Subcutaneous abdominal adipose tissue (tissue), 5 donors: ENCODE measurements at regions not wholly inside any gene's neighbourhood (a gene's known extent, or its start where the extent isn't known, plus 50 kb on each side); places are given as distances from the start of the nearest gene placed in this dataset.

Experiments
- H3K27ac ChIP-seq: one replicate; pipeline ENCODE4 v1.7.0; 2013; ENCODE audit warnings: low read depth, mild to moderate bottlenecking, inconsistent platforms, low read length, moderate library complexity
- H3K27me3 ChIP-seq, 5 donors: one replicate each; pipeline ENCODE4 v1.7.0; 2013; ENCODE audit warnings: low read length in 5 of 5, inconsistent platforms in 1 of 5; ENCODE audit not compliant: control insufficient read depth in 5 of 5, insufficient read depth in 4 of 5
- H3K36me3 ChIP-seq, 5 donors: one replicate each; pipeline ENCODE4 v1.7.0; 2013; ENCODE audit warnings: low read length in 5 of 5; ENCODE audit not compliant: control insufficient read depth in 5 of 5, insufficient read depth in 5 of 5
- H3K4me1 ChIP-seq, 5 donors: one replicate each; pipeline ENCODE4 v1.7.0; 2013; ENCODE audit warnings: low read length in 5 of 5, mild to moderate bottlenecking in 3 of 5, moderate library complexity in 1 of 5; ENCODE audit not compliant: control insufficient read depth in 5 of 5, insufficient read depth in 5 of 5
- H3K4me3 ChIP-seq, 5 donors: one replicate each; pipeline ENCODE4 v1.7.0; 2013; ENCODE audit warnings: low read length in 5 of 5, low read depth in 1 of 5
- H3K9ac ChIP-seq, 5 donors: one replicate each; pipeline ENCODE4 v1.7.0; 2013; ENCODE audit warnings: low read length in 5 of 5, mild to moderate bottlenecking in 4 of 5, moderate library complexity in 3 of 5
- H3K9me3 ChIP-seq, 5 donors: one replicate each; pipeline ENCODE4 v1.7.0; 2013; ENCODE audit warnings: low read length in 5 of 5; ENCODE audit not compliant: control insufficient read depth in 5 of 5
- donor health status: healthy.
- donor health status: healthy.
- donor health status: healthy.
- donor health status: healthy.
- donor health status: healthy.

GRCh38 chr6:119620846-119621555 lies 271.4 kb upstream of the MAN1A1 start:
- Histone ChIP-seq H3K36me3 (no peaks in the 10 kb centered on the region), H3K4me3 (no peak overlapping the region), H3K27ac (no peak overlapping the region), H3K9ac (no peak overlapping the region), H3K9me3 (no peaks in the 10 kb centered on the region), H3K27me3 (no peaks in the 10 kb centered on the region), H3K4me1 (peaks cover 0 to 6% (median 0%) of the 10 kb centered on the region in 5 donors)

- Histone ChIP-seq H3K27ac (no peak overlapping the region), H3K9ac (no peak overlapping the region), H3K27me3 (no peaks in the 10 kb centered on the region), H3K4me3 (no peak overlapping the region), H3K9me3 (no peaks in the 10 kb centered on the region), H3K36me3 (no peaks in the 10 kb centered on the region), H3K4me1 (peaks cover 0 to 13% (median 8%) of the 10 kb centered on the region in 5 donors)
Observed at GRCh38 chr6:119614138-119614537, 264.6 kb upstream of the MAN1A1 start.

- no peaks in the 10 kb centered on the region for H3K9me3 ChIP-seq
- no peak overlapping the region for H3K27ac ChIP-seq
- no peaks in the 10 kb centered on the region for H3K27me3 ChIP-seq
- H3K4me3 ChIP-seq, result no peak overlapping the region
- peaks cover 0 to 13% (median 8%) of the 10 kb centered on the region in 5 donors for H3K4me1 ChIP-seq
- no peak overlapping the region for H3K9ac ChIP-seq
- no peaks in the 10 kb centered on the region for H3K36me3 ChIP-seq
Observed at GRCh38 chr6:119612911-119613381, 263.4 kb upstream of the MAN1A1 start.

GRCh38 chr6:119612176-119612891 lies 262.8 kb upstream of the MAN1A1 start:
- Histone ChIP-seq H3K27ac (no peak overlapping the region), H3K4me1 (peaks cover 0 to 13% (median 8%) of the 10 kb centered on the region in 5 donors), H3K9ac (no peak overlapping the region), H3K4me3 (no peak overlapping the region), H3K27me3 (no peaks in the 10 kb centered on the region), H3K36me3 (no peaks in the 10 kb centered on the region), H3K9me3 (no peaks in the 10 kb centered on the region)

GRCh38 chr6:119610754-119611153 lies 261.2 kb upstream of the MAN1A1 start:
- no peaks in the 10 kb centered on the region for H3K27me3 ChIP-seq
- no peaks in the 10 kb centered on the region for H3K9me3 ChIP-seq
- H3K4me3 ChIP-seq, result no peak overlapping the region
- H3K9ac ChIP-seq, result no peak overlapping the region
- H3K27ac ChIP-seq, result no peak overlapping the region
- H3K4me1 ChIP-seq, result peaks cover 0 to 13% (median 8%) of the 10 kb centered on the region in 5 donors
- H3K36me3 ChIP-seq, result no peaks in the 10 kb centered on the region

GRCh38 chr6:119610265-119610664 lies 260.7 kb upstream of the MAN1A1 start:
- Histone ChIP-seq H3K27me3 (no peaks in the 10 kb centered on the region), H3K27ac (no peak overlapping the region), H3K9me3 (no peaks in the 10 kb centered on the region), H3K9ac (no peak overlapping the region), H3K4me1 (peaks cover 0 to 13% (median 8%) of the 10 kb centered on the region in 5 donors), H3K4me3 (no peak overlapping the region), H3K36me3 (no peaks in the 10 kb centered on the region)

GRCh38 chr6:119609865-119610264 lies 260.3 kb upstream of the MAN1A1 start:
- H3K4me3 ChIP-seq, result no peak overlapping the region
- no peaks in the 10 kb centered on the region for H3K27me3 ChIP-seq
- H3K36me3 ChIP-seq, result no peaks in the 10 kb centered on the region
- peaks cover 0 to 13% (median 8%) of the 10 kb centered on the region in 5 donors for H3K4me1 ChIP-seq
- no peaks in the 10 kb centered on the region for H3K9me3 ChIP-seq
- no peak overlapping the region for H3K9ac ChIP-seq
- no peak overlapping the region for H3K27ac ChIP-seq

- Histone ChIP-seq H3K27me3 (no peaks in the 10 kb centered on the region), H3K36me3 (no peaks in the 10 kb centered on the region), H3K27ac (no peak overlapping the region), H3K4me3 (no peak overlapping the region), H3K9me3 (no peaks in the 10 kb centered on the region), H3K9ac (no peak overlapping the region), H3K4me1 (peaks cover 0 to 13% (median 8%) of the 10 kb centered on the region in 5 donors)
Observed at GRCh38 chr6:119608994-119609393, 259.4 kb upstream of the MAN1A1 start.

- Histone ChIP-seq H3K27ac (no peak overlapping the region), H3K27me3 (no peaks in the 10 kb centered on the region), H3K36me3 (no peaks in the 10 kb centered on the region), H3K4me3 (no peak overlapping the region), H3K4me1 (no peaks in the 10 kb centered on the region), H3K9me3 (no peaks in the 10 kb centered on the region), H3K9ac (no peak overlapping the region)
Observed at GRCh38 chr6:119604124-119604523, 254.6 kb upstream of the MAN1A1 start.

GRCh38 chr6:119603501-119603900 lies 253.9 kb upstream of the MAN1A1 start:
- Histone ChIP-seq H3K27ac (no peak overlapping the region), H3K9ac (no peak overlapping the region), H3K27me3 (no peaks in the 10 kb centered on the region), H3K4me3 (no peak overlapping the region), H3K36me3 (no peaks in the 10 kb centered on the region), H3K4me1 (no peaks in the 10 kb centered on the region), H3K9me3 (no peaks in the 10 kb centered on the region)
